Heart right ventricle (tissue), 16 donors: ENCODE measurements at regions not wholly inside any gene's neighbourhood (a gene's known extent, or its start where the extent isn't known, plus 50 kb on each side); places are given as distances from the start of the nearest gene placed in this dataset.

ENCODE experiments used
- ATAC-seq, 8 donors: fragments of 200-7000 bp; cut with Tn5 transposase; one replicate each; pipeline ENCODE4 v1.9.1; 2020; ENCODE audit warnings: mild to moderate bottlenecking in 8 of 8, moderate library complexity in 8 of 8, moderate number of reproducible peaks in 1 of 8
- DNase-seq, 2 donors: peaks; one replicate each; pipeline ENCODE4 v3.0.0-alpha.2; 2020
- H3K27ac ChIP-seq, 10 donors: fragments of 200-600 bp; sonication (generic) in 2 of 10; one replicate each; pipeline versions ENCODE4 v1.5.0 to v1.8.0; 2020 to 2022; ENCODE audit warnings: mild to moderate bottlenecking in 3 of 10
- H3K27me3 ChIP-seq, 7 donors: fragments of 200-600 bp; one replicate each; pipeline ENCODE4 v1.8.0; 2021 to 2022; ENCODE audit warnings: mild to moderate bottlenecking in 2 of 7
- H3K36me3 ChIP-seq, 9 donors: fragments of 200-600 bp; sonication (generic) in 1 of 9; one replicate each; pipeline versions ENCODE4 v1.5.0 to v1.8.0; 2020 to 2022; ENCODE audit warnings: mild to moderate bottlenecking in 2 of 9
- H3K4me1 ChIP-seq, 9 donors: fragments of 200-600 bp; sonication (generic) in 1 of 9; one replicate each; pipeline versions ENCODE4 v1.5.0 to v1.8.0; 2020 to 2022; ENCODE audit warnings: mild to moderate bottlenecking in 4 of 9
- H3K4me3 ChIP-seq, 10 donors: fragments of 200-600 bp; sonication (generic) in 2 of 10; one replicate each; pipeline versions ENCODE4 v1.5.0 to v1.8.0; 2020 to 2022; ENCODE audit warnings: mild to moderate bottlenecking in 7 of 10, moderate library complexity in 2 of 10
- H3K9me3 ChIP-seq, 11 donors: fragments of 200-600 bp in 10 of 11; sonication (generic) in 2 of 11; one replicate each; pipeline versions ENCODE4 v1.5.0 to v1.8.0; 2013 to 2022; ENCODE audit warnings: mild to moderate bottlenecking in 2 of 11, control low read depth in 1 of 11, moderate library complexity in 1 of 11
- WGBS, 2 donors: extraction: QIAGEN DNeasy Blood & Tissue Kit; methylation state at CpG; one replicate each; pipeline ENCODE4 v1.1.7; 2013; ENCODE audit warnings: inconsistent platforms in 1 of 2; 5-methylcytosine and 5-hydroxymethylcytosine counted together
- intact Hi-C, 10 donors: fragments of 100-400 bp; cut with DNase I; formaldehyde crosslinking; loops; one replicate each; pipeline versions ENCODE4 v1.11.1 to v1.14.2; 2022
- TF ChIP-seq, protein P1 (sequence below), 9 donors: fragments of 200-600 bp; sonication (generic) in 2 of 9; IDR thresholded peaks; one replicate each; pipeline versions ENCODE4 v1.5.0 to v1.8.0; 2021 to 2022; ENCODE audit warnings: antibody characterized with exemption in 9 of 9, mild to moderate bottlenecking in 5 of 9, moderate library complexity in 1 of 9
- donor health status: Arrhythmogenic right ventricular cardiomyopathy.
- donor health status: ischemic (EF 13 %, LVEDD 7.1; RV severe dilation, severe dysfunction).
- donor health status: healthy with polysubstance abuse.
- donor health status: DM: no; HTN: yes; CAD: no.
- donor health status: DM: no; HTN: no; CAD: no.
- donor health status: ischemic (EF 25% LVEDD 6.9; RV normal size, moderate dysfunction).
- donor health status: ischemic (EF 25% LVEDD 5.7; RV mildly dilated, moderate dysfunction).
- donor health status: healthy.
- donor health status: DM: yes; HTN: yes; CAD: no.
- donor health status: Ischemic cardiomyopathy.
- donor health status: ischemic (EF 35%, LVEDD 5.7; RV mildly dilated, moderate dysfunction).
- donor health status: nonischemic (EF 11% LVEDD 7.7; RV severe dilation, severe dysfunction).
- donor health status: DM: yes; HTN: yes; CAD: no.
- donor health status: PGD.
- donor health status: ischemic (EF 29% LVEDD 5.4; RV normal size, mild dysfunction).
- donor health status: nonischemic (EF 23%, LVEDD 6.1; RV moderate dilation, normal function).

DNA sequence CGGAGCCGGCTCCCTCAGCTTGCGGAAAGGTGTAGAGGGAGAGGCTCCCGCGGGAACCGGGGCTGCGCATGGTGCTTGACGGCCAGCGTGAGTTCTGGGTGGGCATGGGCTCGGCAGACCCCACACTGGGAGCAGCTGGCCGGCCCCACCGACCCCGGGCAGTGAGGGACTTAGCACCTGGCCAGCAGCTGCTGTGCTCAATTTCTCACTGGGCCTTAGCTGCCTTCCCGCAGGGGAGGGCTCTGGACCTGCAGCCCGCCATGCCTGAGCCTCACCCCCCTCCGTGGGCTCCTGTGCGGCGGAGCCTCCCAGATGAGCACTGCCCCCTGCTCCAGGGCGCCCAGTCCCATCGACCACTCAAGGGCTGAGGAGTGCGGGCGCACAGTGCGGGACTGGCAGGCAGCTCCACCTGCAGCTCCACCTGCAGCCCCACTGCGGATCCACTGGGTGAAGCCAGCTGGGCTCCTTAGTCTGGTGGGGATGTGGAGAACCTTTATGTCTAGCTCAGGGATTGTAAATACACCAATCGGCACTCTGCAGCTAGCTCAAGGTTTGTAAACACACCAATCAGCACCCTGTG lies 1141.8 kb downstream of the PCDH17 start:
- no peak for ATAC-seq
- H3K27me3 ChIP-seq: no peaks in the 10 kb centered on the region
- TF ChIP-seq, protein P1, sequence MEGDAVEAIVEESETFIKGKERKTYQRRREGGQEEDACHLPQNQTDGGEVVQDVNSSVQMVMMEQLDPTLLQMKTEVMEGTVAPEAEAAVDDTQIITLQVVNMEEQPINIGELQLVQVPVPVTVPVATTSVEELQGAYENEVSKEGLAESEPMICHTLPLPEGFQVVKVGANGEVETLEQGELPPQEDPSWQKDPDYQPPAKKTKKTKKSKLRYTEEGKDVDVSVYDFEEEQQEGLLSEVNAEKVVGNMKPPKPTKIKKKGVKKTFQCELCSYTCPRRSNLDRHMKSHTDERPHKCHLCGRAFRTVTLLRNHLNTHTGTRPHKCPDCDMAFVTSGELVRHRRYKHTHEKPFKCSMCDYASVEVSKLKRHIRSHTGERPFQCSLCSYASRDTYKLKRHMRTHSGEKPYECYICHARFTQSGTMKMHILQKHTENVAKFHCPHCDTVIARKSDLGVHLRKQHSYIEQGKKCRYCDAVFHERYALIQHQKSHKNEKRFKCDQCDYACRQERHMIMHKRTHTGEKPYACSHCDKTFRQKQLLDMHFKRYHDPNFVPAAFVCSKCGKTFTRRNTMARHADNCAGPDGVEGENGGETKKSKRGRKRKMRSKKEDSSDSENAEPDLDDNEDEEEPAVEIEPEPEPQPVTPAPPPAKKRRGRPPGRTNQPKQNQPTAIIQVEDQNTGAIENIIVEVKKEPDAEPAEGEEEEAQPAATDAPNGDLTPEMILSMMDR (IDR thresholded peaks at IDR 0.05): no peak
- H3K27ac ChIP-seq: no peak overlapping the region
- no peak overlapping the region for H3K4me3 ChIP-seq
- intact Hi-C loops: no loop called here
- DNase-seq: no peak
- H3K36me3 ChIP-seq: no peaks in the 10 kb centered on the region
- no peaks in the 10 kb centered on the region for H3K4me1 ChIP-seq
- 95 to 99% methylated on average over 22 to 25 of the region's 25 CpGs for WGBS, 2 donors
- H3K9me3 ChIP-seq: peaks cover 0 to 13% (median 0%) of the 10 kb centered on the region in 11 donors

DNA sequence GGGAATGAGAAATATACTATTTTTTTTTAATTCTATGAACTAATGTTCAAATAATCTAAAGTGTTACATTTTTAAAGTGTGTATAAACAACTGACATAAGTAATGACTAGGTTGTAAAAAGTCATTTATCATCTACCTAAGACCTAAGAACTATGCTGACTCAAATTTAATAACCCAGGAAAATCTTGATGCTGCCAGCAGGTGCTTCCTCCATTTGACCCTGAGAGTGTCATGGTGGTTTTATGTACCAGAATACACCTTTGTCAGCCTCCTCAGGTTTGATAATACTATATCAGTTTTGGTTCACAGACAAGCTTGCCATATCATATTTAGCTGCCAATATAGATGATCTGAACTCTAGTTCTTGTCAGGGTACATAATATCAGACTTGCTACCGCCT lies 1151.2 kb downstream of the PCDH17 start:
- H3K27ac ChIP-seq: no peak overlapping the region
- 97 to 99% methylated on average over 1 of the region's 1 CpG for WGBS, 2 donors
- no peaks in the 10 kb centered on the region for H3K27me3 ChIP-seq
- TF ChIP-seq, protein P1 (IDR thresholded peaks at IDR 0.05): no peak
- peaks cover 0 to 16% (median 0%) of the 10 kb centered on the region in 11 donors for H3K9me3 ChIP-seq
- no peak for ATAC-seq
- H3K4me3 ChIP-seq: no peak overlapping the region
- DNase-seq: no peak
- peaks cover 0 to 5% (median 0%) of the 10 kb centered on the region in 9 donors for H3K4me1 ChIP-seq
- H3K36me3 ChIP-seq: no peaks in the 10 kb centered on the region
- intact Hi-C loops: no loop called here

DNA sequence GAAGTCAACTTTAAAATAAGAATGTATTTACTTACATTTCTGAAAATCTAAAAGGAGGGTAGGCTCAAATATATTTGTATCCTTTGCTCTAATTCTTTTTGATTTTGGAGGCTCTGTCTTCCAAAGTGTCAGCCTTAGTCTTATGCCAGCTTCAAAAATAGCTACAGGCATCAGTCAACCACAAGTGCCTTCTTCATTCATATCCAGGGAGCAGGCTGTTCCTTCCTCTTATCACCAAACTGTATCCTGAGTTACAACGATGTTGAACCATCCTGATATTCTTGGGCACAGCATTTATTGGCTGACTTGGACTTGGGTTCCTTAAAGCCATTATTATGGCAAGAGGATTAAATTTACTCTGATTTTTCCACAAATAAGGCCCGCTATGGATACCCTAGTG lies 1161.3 kb downstream of the PCDH17 start:
- no peak overlapping the region for H3K27ac ChIP-seq
- peak in 7 of 8 donors; percentile 34 to 97 (median 88) for ATAC-seq
- WGBS, 2 donors: 49% methylated on average over 2 of the region's 2 CpGs

DNA sequence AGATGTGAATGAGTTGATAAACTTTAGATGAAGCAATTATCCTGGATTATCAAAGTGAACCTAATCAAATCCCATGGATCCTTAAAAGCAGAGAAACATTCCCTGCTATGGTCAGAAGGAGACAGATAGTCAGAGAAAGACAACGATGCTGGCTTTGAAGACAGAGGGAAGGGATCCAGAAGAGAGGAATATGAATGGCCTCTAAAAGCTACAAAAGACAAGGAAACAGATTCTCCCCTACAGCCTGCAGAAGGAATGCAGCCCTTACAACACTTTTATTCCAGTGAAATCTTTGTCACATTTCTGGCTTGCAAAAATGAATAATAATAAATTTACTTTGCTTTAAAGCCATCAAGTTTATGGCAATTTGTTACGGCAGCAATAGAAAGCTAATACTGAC lies 1164.2 kb downstream of the PCDH17 start:
- no peak overlapping the region for H3K27ac ChIP-seq
- ATAC-seq: no peak
- intact Hi-C loops: no loop called here
- WGBS, 2 donors: 73 to 76% methylated on average over 2 of the region's 2 CpGs
- no peak overlapping the region for H3K4me3 ChIP-seq
- H3K27me3 ChIP-seq: no peaks in the 10 kb centered on the region
- no peaks in the 10 kb centered on the region for H3K36me3 ChIP-seq
- peaks cover 0 to 6% (median 0%) of the 10 kb centered on the region in 9 donors for H3K4me1 ChIP-seq
- TF ChIP-seq, protein P1 (IDR thresholded peaks at IDR 0.05): no peak
- no peak for DNase-seq
- H3K9me3 ChIP-seq: no peaks in the 10 kb centered on the region

More for the DNA sequence above, 1161.3 kb downstream of the PCDH17 start:
- DNase-seq: no peak
- intact Hi-C loops: no loop called here
- Histone ChIP-seq H3K9me3 (no peaks in the 10 kb centered on the region), H3K36me3 (no peaks in the 10 kb centered on the region), H3K27me3 (no peaks in the 10 kb centered on the region), H3K4me3 (no peak overlapping the region), H3K4me1 (peaks cover 0 to 6% (median 0%) of the 10 kb centered on the region in 9 donors)
- TF ChIP-seq, protein P1 (IDR thresholded peaks at IDR 0.05): no peak
